WTC11 (cell line): ENCODE measurements at regions not wholly inside any gene's neighbourhood (a gene's known extent, or its start where the extent isn't known, plus 50 kb on each side); places are given as distances from the start of the nearest gene placed in this dataset.

ENCODE experiments used
- ATAC-seq: fragments of 200-7000 bp; cut with Tn5 transposase; 2 replicates; pipeline ENCODE4 v1.10.0; 2021; ENCODE audit warnings: mild to moderate bottlenecking, moderate library complexity
- CTCF ChIA-PET: fragments of 300-600 bp; sonication (Branson Sonifier 250); formaldehyde crosslinking; loops from one replicate; lab custom pipeline; 2021; ENCODE audit warnings: antibody characterized with exemption; lab: Charles Lee
- POLR2A ChIA-PET: fragments of 350-600 bp; sonication (Branson Sonifier 250); formaldehyde crosslinking; loops from one replicate; lab custom pipeline; 2021; ENCODE audit warnings: antibody characterized with exemption; lab: Charles Lee
- DNase-seq: peaks from one replicate; pipeline ENCODE4 v3.0.0; 2021; ENCODE audit warnings: low spot score
- H3K27ac Mint-ChIP-seq: 2 replicates; pipeline ENCODE4 v1.8.0; 2021; ENCODE audit warnings: mixed read lengths
- H3K27me3 Mint-ChIP-seq: 2 replicates; pipeline ENCODE4 v1.8.0; 2021; ENCODE audit warnings: low read depth, mild to moderate bottlenecking, moderate library complexity, mixed read lengths
- H3K36me3 Mint-ChIP-seq: 2 replicates; pipeline ENCODE4 v1.8.0; 2021; ENCODE audit warnings: mixed read lengths
- H3K4me1 Mint-ChIP-seq: 2 replicates; pipeline ENCODE4 v1.8.0; 2022; ENCODE audit warnings: mixed read lengths
- H3K4me3 Mint-ChIP-seq: 2 replicates; pipeline ENCODE4 v1.8.0; 2021; ENCODE audit warnings: mild to moderate bottlenecking, moderate library complexity, mixed read lengths
- H3K9me3 Mint-ChIP-seq: 2 replicates; pipeline ENCODE4 v1.8.0; 2021; ENCODE audit warnings: mixed read lengths
- CBFB ChIP-seq: sonication (generic); formaldehyde crosslinking; IDR thresholded peaks from 2 replicates; pipeline ENCODE4 v1.8.1; 2022; ENCODE audit warnings: mild to moderate bottlenecking, low read depth, missing genetic modification reagents
- EMX1 ChIP-seq: fragments of 250-450 bp; sonication (Bioruptor Pico); IDR thresholded peaks from 2 replicates; pipeline ENCODE4 v1.8.0; 2021; ENCODE audit warnings: mild to moderate bottlenecking
- GABPB1 ChIP-seq: sonication (generic); formaldehyde crosslinking; IDR thresholded peaks from 2 replicates; pipeline ENCODE4 v1.8.1; 2023; ENCODE audit warnings: mild to moderate bottlenecking, missing genetic modification reagents
- GTF2I ChIP-seq: fragments of 250-450 bp; sonication (Bioruptor Pico); conservative IDR thresholded peaks from 2 replicates; pipeline ENCODE4 v1.4.0; 2021; ENCODE audit warnings: mild to moderate bottlenecking
- HMGA2 ChIP-seq: fragments of 250-450 bp; sonication (Bioruptor Pico); IDR thresholded peaks from 2 replicates; pipeline ENCODE4 v1.4.0; 2021; ENCODE audit warnings: mild to moderate bottlenecking, moderate library complexity
- JAZF1 ChIP-seq: fragments of 250-450 bp; sonication (Bioruptor Pico); IDR thresholded peaks from 2 replicates; pipeline ENCODE4 v1.9.0; 2021; ENCODE audit warnings: moderate library complexity, mild to moderate bottlenecking, inconsistent platforms
- KAT7 ChIP-seq: sonication (generic); formaldehyde crosslinking; IDR thresholded peaks from 2 replicates; pipeline ENCODE4 v1.8.1; 2023; ENCODE audit warnings: missing genetic modification reagents, mild to moderate bottlenecking, borderline replicate concordance
- NFE2L1 ChIP-seq: sonication (generic); formaldehyde crosslinking; IDR thresholded peaks from 2 replicates; pipeline ENCODE4 v1.8.1; 2023; ENCODE audit warnings: missing genetic modification reagents
- NR2C2 ChIP-seq: sonication (generic); formaldehyde crosslinking; IDR thresholded peaks from 2 replicates; pipeline ENCODE4 v1.8.0; 2022; ENCODE audit warnings: mild to moderate bottlenecking, missing genetic modification reagents
- SOX15 ChIP-seq: fragments of 250-450 bp; sonication (Bioruptor Pico); IDR thresholded peaks from 2 replicates; pipeline ENCODE4 v1.9.0; 2021; ENCODE audit warnings: mild to moderate bottlenecking
- TCF7 ChIP-seq: sonication (generic); formaldehyde crosslinking; IDR thresholded peaks from 2 replicates; pipeline ENCODE4 v1.8.0; 2022; ENCODE audit warnings: mild to moderate bottlenecking, low read depth, missing genetic modification reagents, moderate library complexity
- TF ChIP-seq, protein P1 (sequence below): sonication (generic); formaldehyde crosslinking; IDR thresholded peaks from 2 replicates; pipeline ENCODE4 v1.8.0; 2022; ENCODE audit warnings: missing genetic modification reagents
- TF ChIP-seq, protein P2 (sequence below): sonication (generic); formaldehyde crosslinking; IDR thresholded peaks from 2 replicates; pipeline ENCODE4 v1.8.1; 2022; ENCODE audit warnings: mild to moderate bottlenecking, moderate library complexity, missing genetic modification reagents
- TF ChIP-seq, protein P3 (sequence below): sonication (generic); formaldehyde crosslinking; IDR thresholded peaks from 2 replicates; pipeline ENCODE4 v1.8.0; 2022; ENCODE audit warnings: mild to moderate bottlenecking, missing genetic modification reagents
- TF ChIP-seq, protein P4 (sequence below): sonication (generic); formaldehyde crosslinking; IDR thresholded peaks from 2 replicates; pipeline ENCODE4 v1.8.1; 2023; ENCODE audit warnings: mild to moderate bottlenecking, missing genetic modification reagents, borderline replicate concordance

DNA sequence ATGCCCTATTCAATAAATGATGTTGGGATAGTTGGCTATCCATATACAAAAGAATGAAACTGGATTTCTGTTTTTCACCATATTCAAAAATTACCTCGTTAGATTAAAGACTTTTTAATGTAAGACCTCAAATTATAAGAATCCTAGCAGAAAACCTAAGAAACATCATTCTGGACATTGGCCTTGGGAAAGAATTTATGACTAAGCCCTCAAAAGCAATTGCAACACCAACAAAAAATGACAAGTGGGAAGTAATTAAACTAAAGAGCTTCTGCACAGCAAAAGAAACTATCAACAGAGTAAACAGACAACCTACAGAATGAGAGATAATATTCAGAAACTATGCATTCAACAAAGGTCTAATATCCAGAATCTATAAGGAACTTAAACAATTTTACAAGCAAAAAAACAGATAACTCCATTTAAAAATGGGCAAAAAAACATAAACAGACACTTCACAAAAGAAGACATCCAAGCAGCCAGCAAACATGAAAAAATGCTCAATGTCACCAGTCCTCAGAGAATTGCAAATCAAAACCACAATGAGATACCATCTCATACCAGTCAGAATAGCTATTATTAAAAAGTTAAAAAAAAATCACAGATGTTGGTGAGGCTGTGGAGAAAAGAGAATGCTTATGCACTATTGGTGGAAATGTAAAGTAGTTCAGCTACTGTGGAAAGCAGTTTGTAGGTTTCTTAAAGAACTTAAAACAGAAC lies 309.8 kb downstream of the AHR start:
- no peaks in the 10 kb centered on the region for H3K36me3 Mint-ChIP-seq
- POLR2A ChIA-PET = interaction anchor here (1.0 kb wide), 1 partner anchor 9 kb away, joined by 3 read pairs; no protein-coding TSS in a partner anchor
- H3K9me3 Mint-ChIP-seq = peaks cover 7% of the 10 kb centered on the region
- ATAC-seq = no peak
- H3K4me1 Mint-ChIP-seq = no peaks in the 10 kb centered on the region
- CTCF ChIA-PET = no interaction called here
- no peak overlapping the region for H3K27ac Mint-ChIP-seq
- DNase-seq = no peak
- no peaks in the 10 kb centered on the region for H3K27me3 Mint-ChIP-seq
- no peak for TF ChIP-seq NFE2L1 (CRISPR knock-in tag)
- TF ChIP-seq, protein P1, sequence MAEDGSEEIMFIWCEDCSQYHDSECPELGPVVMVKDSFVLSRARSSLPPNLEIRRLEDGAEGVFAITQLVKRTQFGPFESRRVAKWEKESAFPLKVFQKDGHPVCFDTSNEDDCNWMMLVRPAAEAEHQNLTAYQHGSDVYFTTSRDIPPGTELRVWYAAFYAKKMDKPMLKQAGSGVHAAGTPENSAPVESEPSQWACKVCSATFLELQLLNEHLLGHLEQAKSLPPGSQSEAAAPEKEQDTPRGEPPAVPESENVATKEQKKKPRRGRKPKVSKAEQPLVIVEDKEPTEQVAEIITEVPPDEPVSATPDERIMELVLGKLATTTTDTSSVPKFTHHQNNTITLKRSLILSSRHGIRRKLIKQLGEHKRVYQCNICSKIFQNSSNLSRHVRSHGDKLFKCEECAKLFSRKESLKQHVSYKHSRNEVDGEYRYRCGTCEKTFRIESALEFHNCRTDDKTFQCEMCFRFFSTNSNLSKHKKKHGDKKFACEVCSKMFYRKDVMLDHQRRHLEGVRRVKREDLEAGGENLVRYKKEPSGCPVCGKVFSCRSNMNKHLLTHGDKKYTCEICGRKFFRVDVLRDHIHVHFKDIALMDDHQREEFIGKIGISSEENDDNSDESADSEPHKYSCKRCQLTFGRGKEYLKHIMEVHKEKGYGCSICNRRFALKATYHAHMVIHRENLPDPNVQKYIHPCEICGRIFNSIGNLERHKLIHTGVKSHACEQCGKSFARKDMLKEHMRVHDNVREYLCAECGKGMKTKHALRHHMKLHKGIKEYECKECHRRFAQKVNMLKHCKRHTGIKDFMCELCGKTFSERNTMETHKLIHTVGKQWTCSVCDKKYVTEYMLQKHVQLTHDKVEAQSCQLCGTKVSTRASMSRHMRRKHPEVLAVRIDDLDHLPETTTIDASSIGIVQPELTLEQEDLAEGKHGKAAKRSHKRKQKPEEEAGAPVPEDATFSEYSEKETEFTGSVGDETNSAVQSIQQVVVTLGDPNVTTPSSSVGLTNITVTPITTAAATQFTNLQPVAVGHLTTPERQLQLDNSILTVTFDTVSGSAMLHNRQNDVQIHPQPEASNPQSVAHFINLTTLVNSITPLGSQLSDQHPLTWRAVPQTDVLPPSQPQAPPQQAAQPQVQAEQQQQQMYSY (CRISPR knock-in tag) = no peak
- TF ChIP-seq, protein P2, sequence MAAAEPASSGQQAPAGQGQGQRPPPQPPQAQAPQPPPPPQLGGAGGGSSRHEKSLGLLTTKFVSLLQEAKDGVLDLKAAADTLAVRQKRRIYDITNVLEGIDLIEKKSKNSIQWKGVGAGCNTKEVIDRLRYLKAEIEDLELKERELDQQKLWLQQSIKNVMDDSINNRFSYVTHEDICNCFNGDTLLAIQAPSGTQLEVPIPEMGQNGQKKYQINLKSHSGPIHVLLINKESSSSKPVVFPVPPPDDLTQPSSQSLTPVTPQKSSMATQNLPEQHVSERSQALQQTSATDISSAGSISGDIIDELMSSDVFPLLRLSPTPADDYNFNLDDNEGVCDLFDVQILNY = no peak
- TF ChIP-seq SOX15 (CRISPR knock-in tag) = no peak
- no peak for TF ChIP-seq TCF7 (CRISPR knock-in tag)
- no peak for TF ChIP-seq EMX1 (CRISPR knock-in tag)
- TF ChIP-seq HMGA2 (CRISPR knock-in tag) = no peak
- no peak for TF ChIP-seq JAZF1
- no peak overlapping the region for H3K4me3 Mint-ChIP-seq

DNA sequence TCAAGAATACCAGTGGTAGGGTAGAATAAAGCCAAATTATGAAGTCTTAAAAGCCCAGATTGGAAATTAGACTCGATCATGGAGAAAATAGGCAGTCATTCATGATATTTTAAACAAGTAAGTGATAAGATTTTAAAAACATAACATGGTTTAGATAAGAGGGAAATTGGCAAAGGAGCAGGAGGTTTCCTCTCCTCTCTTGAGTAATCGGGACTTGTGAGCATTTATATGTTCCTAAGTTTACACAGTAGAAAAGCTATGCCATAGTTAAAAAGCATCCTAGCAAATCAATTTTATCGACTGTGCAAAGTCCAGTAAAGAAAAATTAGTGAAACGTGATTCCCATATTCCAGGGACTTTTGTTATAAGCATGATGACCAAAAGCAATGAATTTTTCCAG lies 313.2 kb downstream of the AHR start:
- DNase-seq (no peak), ATAC-seq (no peak)
- Mint-ChIP-seq H3K36me3 (no peaks in the 10 kb centered on the region), H3K4me1 (no peaks in the 10 kb centered on the region), H3K27ac (no peak overlapping the region), H3K9me3 (no peaks in the 10 kb centered on the region; the same call in 1 of the 2 replicates), H3K4me3 (no peak overlapping the region), H3K27me3 (no peaks in the 10 kb centered on the region)
- POLR2A ChIA-PET = no interaction called here
- TF ChIP-seq GTF2I (CRISPR knock-in tag) = no peak
- TF ChIP-seq NR2C2 (CRISPR knock-in tag) = no peak
- TF ChIP-seq, protein P3, sequence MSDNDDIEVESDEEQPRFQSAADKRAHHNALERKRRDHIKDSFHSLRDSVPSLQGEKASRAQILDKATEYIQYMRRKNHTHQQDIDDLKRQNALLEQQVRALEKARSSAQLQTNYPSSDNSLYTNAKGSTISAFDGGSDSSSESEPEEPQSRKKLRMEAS (CRISPR knock-in tag) = no peak
- no peak for TF ChIP-seq SOX15 (CRISPR knock-in tag)
- TF ChIP-seq GABPB1 (CRISPR knock-in tag) = no peak
- TF ChIP-seq CBFB (CRISPR knock-in tag) = no peak
- TF ChIP-seq JAZF1 = no peak
- TF ChIP-seq KAT7 (CRISPR knock-in tag) = no peak
- TF ChIP-seq, protein P4, sequence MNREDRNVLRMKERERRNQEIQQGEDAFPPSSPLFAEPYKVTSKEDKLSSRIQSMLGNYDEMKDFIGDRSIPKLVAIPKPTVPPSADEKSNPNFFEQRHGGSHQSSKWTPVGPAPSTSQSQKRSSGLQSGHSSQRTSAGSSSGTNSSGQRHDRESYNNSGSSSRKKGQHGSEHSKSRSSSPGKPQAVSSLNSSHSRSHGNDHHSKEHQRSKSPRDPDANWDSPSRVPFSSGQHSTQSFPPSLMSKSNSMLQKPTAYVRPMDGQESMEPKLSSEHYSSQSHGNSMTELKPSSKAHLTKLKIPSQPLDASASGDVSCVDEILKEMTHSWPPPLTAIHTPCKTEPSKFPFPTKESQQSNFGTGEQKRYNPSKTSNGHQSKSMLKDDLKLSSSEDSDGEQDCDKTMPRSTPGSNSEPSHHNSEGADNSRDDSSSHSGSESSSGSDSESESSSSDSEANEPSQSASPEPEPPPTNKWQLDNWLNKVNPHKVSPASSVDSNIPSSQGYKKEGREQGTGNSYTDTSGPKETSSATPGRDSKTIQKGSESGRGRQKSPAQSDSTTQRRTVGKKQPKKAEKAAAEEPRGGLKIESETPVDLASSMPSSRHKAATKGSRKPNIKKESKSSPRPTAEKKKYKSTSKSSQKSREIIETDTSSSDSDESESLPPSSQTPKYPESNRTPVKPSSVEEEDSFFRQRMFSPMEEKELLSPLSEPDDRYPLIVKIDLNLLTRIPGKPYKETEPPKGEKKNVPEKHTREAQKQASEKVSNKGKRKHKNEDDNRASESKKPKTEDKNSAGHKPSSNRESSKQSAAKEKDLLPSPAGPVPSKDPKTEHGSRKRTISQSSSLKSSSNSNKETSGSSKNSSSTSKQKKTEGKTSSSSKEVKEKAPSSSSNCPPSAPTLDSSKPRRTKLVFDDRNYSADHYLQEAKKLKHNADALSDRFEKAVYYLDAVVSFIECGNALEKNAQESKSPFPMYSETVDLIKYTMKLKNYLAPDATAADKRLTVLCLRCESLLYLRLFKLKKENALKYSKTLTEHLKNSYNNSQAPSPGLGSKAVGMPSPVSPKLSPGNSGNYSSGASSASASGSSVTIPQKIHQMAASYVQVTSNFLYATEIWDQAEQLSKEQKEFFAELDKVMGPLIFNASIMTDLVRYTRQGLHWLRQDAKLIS (CRISPR knock-in tag) = no peak
- CTCF ChIA-PET = no interaction called here
